ENCODE measurements at regions not wholly inside any gene's neighbourhood (a gene's known extent, or its start where the extent isn't known, plus 50 kb on each side); places are given as distances from the start of the nearest gene placed in this dataset.

- TF ChIP-seq ZNF462 (CRISPR knock-in tag; IDR thresholded peaks at IDR 0.05) = no peak
These were observed 218.3 kb upstream of the EEF2KMT start (continued) for GRCh38 chr16:5315914-5316313.

GRCh38 chr16:5314377-5314776 lies 216.8 kb upstream of the EEF2KMT start:
- H3K27me3 ChIP-seq (ENCODE audit: insufficient read depth) = no peaks in the 10 kb centered on the region
- ATAC-seq (no peak), DNase-seq (ENCODE audit: low spot score) (no peak)
- H3K36me3 ChIP-seq (ENCODE audit: insufficient read depth) = no peaks in the 10 kb centered on the region
- peaks cover 3% of the 10 kb centered on the region; the same call in 1 of the 3 replicates for H3K4me1 Mint-ChIP-seq
- H3K27ac Mint-ChIP-seq = no peak overlapping the region
- no peaks in the 10 kb centered on the region for H3K4me1 ChIP-seq (ENCODE audit: insufficient read depth)
- H3K4me3 ChIP-seq = no peak overlapping the region
- H3K9me3 Mint-ChIP-seq = no peaks in the 10 kb centered on the region; the same call in 2 of the 3 replicates
- H2AFZ ChIP-seq = no peak overlapping the region
- H4K20me1 ChIP-seq (replicated peaks; ENCODE audit: insufficient read depth) = no peaks in the 10 kb centered on the region
- no peak overlapping the region for H3K4me3 Mint-ChIP-seq
- 0 out of 2 replicates have a peak, but pooled peaks cover 2% of the 10 kb centered on the region for H3K79me2 ChIP-seq (replicated peaks; ENCODE audit: insufficient read depth)
- no peak overlapping the region for H3K27ac ChIP-seq (ENCODE audit: low read depth)
- no peaks in the 10 kb centered on the region for H3K9me2 ChIP-seq (ENCODE audit: insufficient read depth)
- H3K4me2 ChIP-seq = no peak overlapping the region
- no peaks in the 10 kb centered on the region for H3F3A ChIP-seq (replicated peaks; ENCODE audit: low read depth)
- peaks cover 2% of the 10 kb centered on the region for H3K27me3 Mint-ChIP-seq (ENCODE audit: insufficient read depth, low read depth, poor library complexity)
- no peaks in the 10 kb centered on the region for H3K36me3 Mint-ChIP-seq (ENCODE audit: low read depth)
- TF ChIP-seq EZH2phosphoT487 (IDR thresholded peaks at IDR 0.05; ENCODE audit: unreplicated experiment) (no peak), EZH2 (IDR thresholded peaks at IDR 0.05; ENCODE audit: low read depth, unreplicated experiment) (no peak), ZNF331 (CRISPR knock-in tag; IDR thresholded peaks at IDR 0.05; ENCODE audit: low read depth) (no peak), CREB1 (CRISPR knock-in tag; IDR thresholded peaks at IDR 0.05; ENCODE audit: low read depth) (no peak), NANOG (IDR thresholded peaks at IDR 0.05; ENCODE audit: borderline replicate concordance) (no peak), ETS1 (IDR thresholded peaks at IDR 0.05) (no peak), ZNF462 (CRISPR knock-in tag; IDR thresholded peaks at IDR 0.05) (no peak), POLR2AphosphoS5 (IDR thresholded peaks at IDR 0.05; ENCODE audit: low read depth) (no peak), ZNF114 (CRISPR knock-in tag; IDR thresholded peaks at IDR 0.05) (no peak)
